ENCODE measurements at regions not wholly inside any gene's neighbourhood (a gene's known extent, or its start where the extent isn't known, plus 50 kb on each side); places are given as distances from the start of the nearest gene placed in this dataset.
A peak's percentile ranks its signal among the peaks of the same experiment; 100 is the strongest.

GRCh38 chrX:39022106-39022505, 220.8 kb downstream of the MID1IP1 start:
- intact Hi-C loops (cut with DNase I), result no loop called here
- Histone ChIP-seq H3K9me3 (no peaks in the 10 kb centered on the region), H3K4me3 (no peak overlapping the region), H3K36me3 (no peaks in the 10 kb centered on the region), H3K27me3 (peaks cover 0 to 4% (median 0%) of the 10 kb centered on the region in 4 donors), H3K4me1 (peaks cover 0 to 11% (median 5%) of the 10 kb centered on the region in 3 donors), H3K27ac (no peak overlapping the region)
- DNase-seq, result no peak
- FAIRE-seq, result no peak
- ATAC-seq, result no peak
- TF ChIP-seq, protein P1, sequence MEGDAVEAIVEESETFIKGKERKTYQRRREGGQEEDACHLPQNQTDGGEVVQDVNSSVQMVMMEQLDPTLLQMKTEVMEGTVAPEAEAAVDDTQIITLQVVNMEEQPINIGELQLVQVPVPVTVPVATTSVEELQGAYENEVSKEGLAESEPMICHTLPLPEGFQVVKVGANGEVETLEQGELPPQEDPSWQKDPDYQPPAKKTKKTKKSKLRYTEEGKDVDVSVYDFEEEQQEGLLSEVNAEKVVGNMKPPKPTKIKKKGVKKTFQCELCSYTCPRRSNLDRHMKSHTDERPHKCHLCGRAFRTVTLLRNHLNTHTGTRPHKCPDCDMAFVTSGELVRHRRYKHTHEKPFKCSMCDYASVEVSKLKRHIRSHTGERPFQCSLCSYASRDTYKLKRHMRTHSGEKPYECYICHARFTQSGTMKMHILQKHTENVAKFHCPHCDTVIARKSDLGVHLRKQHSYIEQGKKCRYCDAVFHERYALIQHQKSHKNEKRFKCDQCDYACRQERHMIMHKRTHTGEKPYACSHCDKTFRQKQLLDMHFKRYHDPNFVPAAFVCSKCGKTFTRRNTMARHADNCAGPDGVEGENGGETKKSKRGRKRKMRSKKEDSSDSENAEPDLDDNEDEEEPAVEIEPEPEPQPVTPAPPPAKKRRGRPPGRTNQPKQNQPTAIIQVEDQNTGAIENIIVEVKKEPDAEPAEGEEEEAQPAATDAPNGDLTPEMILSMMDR (IDR thresholded peaks at IDR 0.05), result no peak
- WGBS, 2 donors, result 84 to 92% methylated on average over 2 of the region's 2 CpGs

DNA sequence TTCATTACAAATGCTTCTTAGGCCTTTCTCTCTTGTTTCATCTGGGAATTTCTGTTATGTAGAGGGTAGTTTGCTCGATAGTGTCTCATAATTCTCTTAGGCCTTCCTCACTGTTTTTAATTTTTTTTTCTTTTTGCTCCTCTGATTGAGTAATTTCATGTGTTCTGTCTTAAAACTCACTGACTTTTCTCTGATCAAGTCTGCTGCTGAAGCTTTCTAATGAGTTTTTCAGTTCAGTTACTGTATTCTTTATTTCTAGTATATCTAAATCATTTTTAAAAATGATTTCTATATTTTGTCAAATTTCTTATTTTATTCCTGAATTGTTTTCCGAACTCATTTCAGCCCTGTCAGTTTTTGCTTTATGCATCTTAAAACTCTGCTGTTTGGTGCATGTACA, 228.0 kb downstream of the MID1IP1 start:
- 71 to 93% methylated on average over 2 of the region's 2 CpGs for WGBS, 2 donors
- intact Hi-C loops (cut with DNase I), result no loop called here
- FAIRE-seq, result no peak

GRCh38 chrX:39030636-39031035, 229.4 kb downstream of the MID1IP1 start:
- Histone ChIP-seq H3K4me3 (no peak overlapping the region), H3K27me3 (peaks cover 0 to 15% (median 3%) of the 10 kb centered on the region in 4 donors), H3K36me3 (no peaks in the 10 kb centered on the region), H3K4me1 (no peaks in the 10 kb centered on the region), H3K27ac (no peak overlapping the region), H3K9me3 (no peaks in the 10 kb centered on the region)
- TF ChIP-seq, protein P1 (IDR thresholded peaks at IDR 0.05), result no peak
- no peak for FAIRE-seq
- no peak for DNase-seq
- no peak for ATAC-seq
- intact Hi-C loops (cut with DNase I), result no loop called here
- WGBS, 2 donors, result 89 to 100% methylated on average over 2 of the region's 2 CpGs

More for the DNA sequence above, 228.0 kb downstream of the MID1IP1 start:
- Histone ChIP-seq H3K9me3 (no peaks in the 10 kb centered on the region), H3K4me1 (no peaks in the 10 kb centered on the region), H3K27me3 (peaks cover 0 to 11% (median 2%) of the 10 kb centered on the region in 4 donors), H3K27ac (no peak overlapping the region), H3K4me3 (no peak overlapping the region), H3K36me3 (no peaks in the 10 kb centered on the region)
- TF ChIP-seq, protein P1 (IDR thresholded peaks at IDR 0.05), result no peak
- DNase-seq (no peak), ATAC-seq (no peak)

GRCh38 chrX:39039890-39040289, 238.6 kb downstream of the MID1IP1 start:
- DNase-seq (no peak), ATAC-seq (no peak), FAIRE-seq (no peak)
- Histone ChIP-seq H3K4me1 (peaks cover 4 to 19% (median 17%) of the 10 kb centered on the region in 3 donors), H3K27ac (no peak overlapping the region), H3K36me3 (no peaks in the 10 kb centered on the region), H3K9me3 (no peaks in the 10 kb centered on the region), H3K4me3 (no peak overlapping the region), H3K27me3 (peaks cover 0 to 5% (median 0%) of the 10 kb centered on the region in 4 donors)
- TF ChIP-seq, protein P1 (IDR thresholded peaks at IDR 0.05), result no peak
- 25 to 50% methylated on average over 1 of the region's 1 CpG for WGBS, 2 donors
- intact Hi-C loops (cut with DNase I), result no loop called here

- DNase-seq, result no peak
- H3K27ac ChIP-seq, result peak overlapping the region in 2 of 4 donors; percentile 29 to 30
- intact Hi-C loops (cut with DNase I), result no loop called here
- TF ChIP-seq, protein P1 (IDR thresholded peaks at IDR 0.05), result no peak
- no peaks in the 10 kb centered on the region for H3K27me3 ChIP-seq
- H3K9me3 ChIP-seq, result no peaks in the 10 kb centered on the region
- H3K4me1 ChIP-seq, result peaks cover 4 to 28% (median 24%) of the 10 kb centered on the region in 3 donors
- FAIRE-seq, result no peak
- no peaks in the 10 kb centered on the region for H3K36me3 ChIP-seq
- no peak overlapping the region for H3K4me3 ChIP-seq
- ATAC-seq, result peak; percentile 88 to 96 (median 90)
- 12 to 31% methylated on average over 2 of the region's 2 CpGs for WGBS, 2 donors
Observed at GRCh38 chrX:39043838-39044550, 242.7 kb downstream of the MID1IP1 start.
